ENCODE measurements at regions not wholly inside any gene's neighbourhood (a gene's known extent, or its start where the extent isn't known, plus 50 kb on each side); places are given as distances from the start of the nearest gene placed in this dataset.
"Not testable (repeated sequence)": the region's sequence is repeated elsewhere in the genome, so short reads cannot be mapped to it uniquely, and the experiment has no call there.

DNA sequence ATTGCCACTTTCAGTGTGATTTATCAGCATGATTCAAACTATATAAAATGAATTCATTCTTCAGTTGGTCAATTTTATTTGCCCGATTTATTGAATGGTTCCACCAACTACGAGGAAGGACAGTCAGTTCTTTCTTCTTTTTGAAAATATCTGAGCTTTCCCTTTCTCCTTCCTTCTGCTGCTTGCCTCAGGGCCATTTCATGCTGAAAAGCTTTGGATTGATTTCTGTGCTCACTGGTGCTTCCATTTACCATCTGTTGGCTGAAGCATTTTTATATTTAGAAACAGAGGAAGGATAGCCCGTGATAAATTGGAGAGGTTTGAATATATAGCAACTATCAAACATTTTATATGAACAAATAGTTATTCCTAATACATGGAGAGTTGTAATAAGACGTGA, 68.9 kb upstream of the ADAMTS5 start:
- H3K27me3 ChIP-seq (ENCODE audit: insufficient read depth, low read length), result no peaks in the 10 kb centered on the region
- H2AFZ ChIP-seq (ENCODE audit: low read length), result no peak overlapping the region
- no peaks in the 10 kb centered on the region for H3K4me1 ChIP-seq (ENCODE audit: insufficient read depth, low read length)
- H3K79me2 ChIP-seq (ENCODE audit: insufficient read depth, low read length), result no peaks in the 10 kb centered on the region
- no peak overlapping the region for H3K4me3 ChIP-seq (ENCODE audit: insufficient read depth, low read length)
- H3K4me2 ChIP-seq (ENCODE audit: insufficient read depth, low read length), result no peak overlapping the region
- DNase-seq (ENCODE audit: insufficient read length, low spot score, missing footprints), result no peak
- H3K9me3 ChIP-seq (ENCODE audit: low read depth, low read length), result no peaks in the 10 kb centered on the region
- TF ChIP-seq, protein P1, sequence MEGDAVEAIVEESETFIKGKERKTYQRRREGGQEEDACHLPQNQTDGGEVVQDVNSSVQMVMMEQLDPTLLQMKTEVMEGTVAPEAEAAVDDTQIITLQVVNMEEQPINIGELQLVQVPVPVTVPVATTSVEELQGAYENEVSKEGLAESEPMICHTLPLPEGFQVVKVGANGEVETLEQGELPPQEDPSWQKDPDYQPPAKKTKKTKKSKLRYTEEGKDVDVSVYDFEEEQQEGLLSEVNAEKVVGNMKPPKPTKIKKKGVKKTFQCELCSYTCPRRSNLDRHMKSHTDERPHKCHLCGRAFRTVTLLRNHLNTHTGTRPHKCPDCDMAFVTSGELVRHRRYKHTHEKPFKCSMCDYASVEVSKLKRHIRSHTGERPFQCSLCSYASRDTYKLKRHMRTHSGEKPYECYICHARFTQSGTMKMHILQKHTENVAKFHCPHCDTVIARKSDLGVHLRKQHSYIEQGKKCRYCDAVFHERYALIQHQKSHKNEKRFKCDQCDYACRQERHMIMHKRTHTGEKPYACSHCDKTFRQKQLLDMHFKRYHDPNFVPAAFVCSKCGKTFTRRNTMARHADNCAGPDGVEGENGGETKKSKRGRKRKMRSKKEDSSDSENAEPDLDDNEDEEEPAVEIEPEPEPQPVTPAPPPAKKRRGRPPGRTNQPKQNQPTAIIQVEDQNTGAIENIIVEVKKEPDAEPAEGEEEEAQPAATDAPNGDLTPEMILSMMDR (IDR thresholded peaks at IDR 0.05; ENCODE audit: extremely low read depth, low read depth, low read length), result no peak
- H4K20me1 ChIP-seq (ENCODE audit: insufficient read depth, low read length), result no peaks in the 10 kb centered on the region
- no peak overlapping the region for H3K27ac ChIP-seq (ENCODE audit: low read depth, low read length)
- H3K36me3 ChIP-seq (ENCODE audit: insufficient read depth, low read length), result no peaks in the 10 kb centered on the region

DNA sequence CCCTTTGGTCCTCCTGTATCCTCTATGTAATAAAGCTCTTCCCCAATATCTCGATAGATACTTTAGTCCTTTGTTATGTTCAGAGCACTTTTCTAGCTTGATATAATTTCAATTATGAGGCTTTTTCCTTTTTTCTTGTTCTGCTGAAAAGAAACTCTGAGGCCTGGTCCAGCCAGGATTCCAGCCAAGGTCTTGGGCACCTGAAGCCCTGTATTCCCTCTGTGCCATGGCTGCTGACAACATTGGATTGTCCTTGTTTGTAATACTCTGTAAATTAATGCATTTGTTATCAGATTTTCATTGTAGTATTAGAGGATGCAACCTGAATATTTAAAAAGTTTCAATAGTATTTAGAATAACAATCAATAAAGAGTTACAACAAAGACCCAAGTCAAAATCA, 67.9 kb upstream of the ADAMTS5 start:
- Histone ChIP-seq H3K36me3 (ENCODE audit: insufficient read depth, low read length) (no peaks in the 10 kb centered on the region), H3K4me1 (ENCODE audit: insufficient read depth, low read length) (no peaks in the 10 kb centered on the region), H3K27me3 (ENCODE audit: insufficient read depth, low read length) (no peaks in the 10 kb centered on the region), H3K9me3 (ENCODE audit: low read depth, low read length) (no peaks in the 10 kb centered on the region), H2AFZ (ENCODE audit: low read length) (no peak overlapping the region), H4K20me1 (ENCODE audit: insufficient read depth, low read length) (no peaks in the 10 kb centered on the region), H3K27ac (ENCODE audit: low read depth, low read length) (no peak overlapping the region), H3K79me2 (ENCODE audit: insufficient read depth, low read length) (no peaks in the 10 kb centered on the region), H3K4me3 (ENCODE audit: insufficient read depth, low read length) (no peak overlapping the region), H3K4me2 (ENCODE audit: insufficient read depth, low read length) (no peak overlapping the region)
- no peak for DNase-seq (ENCODE audit: insufficient read length, low spot score, missing footprints)
- TF ChIP-seq, protein P1 (IDR thresholded peaks at IDR 0.05; ENCODE audit: extremely low read depth, low read depth, low read length), result no peak

DNA sequence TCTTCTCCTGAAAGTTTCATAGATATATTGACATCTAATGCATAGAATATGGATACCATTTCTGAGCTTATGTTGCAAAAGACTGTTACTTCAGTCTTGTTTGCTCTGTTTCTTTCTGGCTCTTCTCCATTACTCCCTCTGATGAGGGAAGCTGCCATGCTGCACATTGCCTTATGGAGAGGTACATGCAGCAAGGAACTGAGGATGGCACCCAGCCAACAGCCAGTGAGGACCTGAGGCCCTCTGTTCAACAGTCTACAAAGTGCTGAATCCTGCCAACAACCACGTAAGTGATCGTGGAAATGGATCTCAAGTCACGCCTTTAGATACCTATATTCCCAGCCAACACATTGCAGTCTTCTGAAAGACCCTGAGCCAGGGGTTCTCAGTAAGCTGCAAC, 66.6 kb upstream of the ADAMTS5 start:
- Histone ChIP-seq H3K36me3 (ENCODE audit: insufficient read depth, low read length) (no peaks in the 10 kb centered on the region), H3K27ac (ENCODE audit: low read depth, low read length) (no peak overlapping the region), H4K20me1 (ENCODE audit: insufficient read depth, low read length) (no peaks in the 10 kb centered on the region), H3K9me3 (ENCODE audit: low read depth, low read length) (no peaks in the 10 kb centered on the region), H3K4me2 (ENCODE audit: insufficient read depth, low read length) (no peak overlapping the region), H3K4me1 (ENCODE audit: insufficient read depth, low read length) (no peaks in the 10 kb centered on the region), H3K79me2 (ENCODE audit: insufficient read depth, low read length) (no peaks in the 10 kb centered on the region), H3K4me3 (ENCODE audit: insufficient read depth, low read length) (no peak overlapping the region), H3K27me3 (ENCODE audit: insufficient read depth, low read length) (no peaks in the 10 kb centered on the region), H2AFZ (ENCODE audit: low read length) (no peak overlapping the region)
- DNase-seq (ENCODE audit: insufficient read length, low spot score, missing footprints), result no peak
- TF ChIP-seq, protein P1 (IDR thresholded peaks at IDR 0.05; ENCODE audit: extremely low read depth, low read depth, low read length), result no peak

DNA sequence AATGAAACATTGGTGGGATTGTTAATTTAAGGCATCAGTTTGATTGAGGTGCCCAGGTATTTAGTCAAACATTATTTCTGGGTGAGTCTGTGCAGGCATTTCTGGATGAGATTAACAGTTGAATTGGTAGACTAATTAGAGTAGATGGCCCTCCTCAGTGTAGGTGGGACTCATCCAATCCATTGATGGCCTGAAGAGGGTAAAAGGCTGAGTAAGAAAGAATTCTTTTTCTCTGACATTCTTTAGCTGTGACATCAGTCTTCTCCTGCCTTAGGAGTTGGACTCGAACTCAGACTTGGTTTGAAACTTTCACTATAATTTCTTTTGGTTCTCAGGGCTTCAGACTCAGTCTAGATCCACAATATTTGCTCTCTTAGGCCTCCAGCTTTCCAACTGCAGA, 59.6 kb upstream of the ADAMTS5 start:
- no peak overlapping the region for H3K27ac ChIP-seq (ENCODE audit: low read depth, low read length)

DNA sequence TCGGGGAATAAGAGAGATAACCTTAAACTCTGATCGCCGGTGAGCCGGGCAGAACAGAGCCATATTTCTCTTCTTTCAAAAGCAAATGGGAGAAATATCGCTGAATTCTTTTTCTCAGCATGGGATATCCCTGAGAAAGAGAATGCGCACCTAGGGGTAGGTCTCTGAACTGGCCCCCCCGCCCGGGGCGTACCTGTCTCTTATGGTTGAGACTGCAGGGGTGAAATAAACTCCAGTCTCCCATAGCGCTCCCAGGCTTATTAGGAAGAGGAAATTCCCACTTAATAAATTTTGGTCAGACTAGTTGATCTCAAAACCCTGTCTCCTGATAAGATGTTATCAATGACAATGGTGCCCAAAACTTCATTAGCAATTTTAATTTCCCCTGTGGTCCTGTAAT, 58.8 kb upstream of the ADAMTS5 start:
- not testable (repeated sequence) for H2AFZ ChIP-seq (ENCODE audit: low read length); H3K9me3 ChIP-seq (ENCODE audit: low read depth, low read length); H3K36me3 ChIP-seq (ENCODE audit: insufficient read depth, low read length); H3K27ac ChIP-seq (ENCODE audit: low read depth, low read length); H3K79me2 ChIP-seq (ENCODE audit: insufficient read depth, low read length); H3K4me3 ChIP-seq (ENCODE audit: insufficient read depth, low read length); H3K27me3 ChIP-seq (ENCODE audit: insufficient read depth, low read length); DNase-seq (ENCODE audit: insufficient read length, low spot score, missing footprints); H3K4me2 ChIP-seq (ENCODE audit: insufficient read depth, low read length); H3K4me1 ChIP-seq (ENCODE audit: insufficient read depth, low read length); H4K20me1 ChIP-seq (ENCODE audit: insufficient read depth, low read length)

More for the DNA sequence above, 59.6 kb upstream of the ADAMTS5 start:
- Histone ChIP-seq H3K4me3 (ENCODE audit: insufficient read depth, low read length) (no peak overlapping the region), H3K9me3 (ENCODE audit: low read depth, low read length) (no peaks in the 10 kb centered on the region), H2AFZ (ENCODE audit: low read length) (peak overlapping the region; percentile 18), H3K36me3 (ENCODE audit: insufficient read depth, low read length) (no peaks in the 10 kb centered on the region), H4K20me1 (ENCODE audit: insufficient read depth, low read length) (no peaks in the 10 kb centered on the region), H3K27me3 (ENCODE audit: insufficient read depth, low read length) (no peaks in the 10 kb centered on the region), H3K4me2 (ENCODE audit: insufficient read depth, low read length) (no peak overlapping the region), H3K79me2 (ENCODE audit: insufficient read depth, low read length) (no peaks in the 10 kb centered on the region), H3K4me1 (ENCODE audit: insufficient read depth, low read length) (peaks cover 5% of the 10 kb centered on the region)
- TF ChIP-seq, protein P1 (IDR thresholded peaks at IDR 0.05; ENCODE audit: extremely low read depth, low read depth, low read length), result no peak
- DNase-seq (ENCODE audit: insufficient read length, low spot score, missing footprints), result no peak

Data from osteoblast (primary cell).